CD4-positive, alpha-beta T cell (primary cell): ENCODE measurements at regions not wholly inside any gene's neighbourhood (a gene's known extent, or its start where the extent isn't known, plus 50 kb on each side); places are given as distances from the start of the nearest gene placed in this dataset.

Experiments used
- ATAC-seq: fragments of 200-7000 bp; cut with Tn5 transposase; one replicate; pipeline ENCODE4 v1.10.0; 2022; ENCODE audit warnings: mild to moderate bottlenecking; ENCODE audit not compliant: poor library complexity
- CTCF ChIA-PET: fragments of 350-600 bp; sonication (Branson Sonifier 250); formaldehyde crosslinking; loops from one replicate; lab custom pipeline; 2021; ENCODE audit warnings: antibody characterized with exemption, inconsistent platforms; lab: Charles Lee
- POLR2A ChIA-PET: fragments of 350-600 bp; sonication (Branson Sonifier 250); formaldehyde crosslinking; loops from one replicate; lab custom pipeline; 2021; ENCODE audit warnings: antibody characterized with exemption, inconsistent platforms; lab: Charles Lee
- DNase-seq, 14 experiments: peaks; one replicate each; pipeline ENCODE4 v3.0.0-alpha.2; 2013 to 2020; ENCODE audit warnings: mixed read lengths in 2 of 14
- H3K27ac ChIP-seq, 2 donors: one replicate each; pipeline versions ENCODE4 v1.5.1 to v1.7.0; 2013; ENCODE audit warnings: low read length in 2 of 2, low read depth in 1 of 2, mild to moderate bottlenecking in 1 of 2
- H3K27me3 ChIP-seq, 2 experiments: 1 replicate in 1 of 2; 2 replicates in 1 of 2; pipeline versions ENCODE4 v1.6.1 to v1.7.0; 2013; ENCODE audit warnings: low read length in 2 of 2, control low read depth in 1 of 2, mild to moderate bottlenecking in 1 of 2, moderate library complexity in 1 of 2; ENCODE audit not compliant: insufficient read depth in 2 of 2, control insufficient read depth in 1 of 2
- H3K36me3 ChIP-seq: one replicate; pipeline ENCODE4 v1.6.1; 2013; ENCODE audit warnings: low read length, control low read depth; ENCODE audit not compliant: insufficient read depth
- H3K4me1 ChIP-seq: one replicate; pipeline ENCODE4 v1.6.1; 2013; ENCODE audit warnings: low read length, control low read depth; ENCODE audit not compliant: insufficient read depth
- H3K4me3 ChIP-seq: one replicate; pipeline ENCODE4 v1.5.1; 2013; ENCODE audit warnings: mild to moderate bottlenecking, low read length, moderate library complexity
- H3K9me3 ChIP-seq, 2 experiments: 1 replicate in 1 of 2; 2 replicates in 1 of 2; pipeline versions ENCODE4 v1.6.1 to v1.7.0; 2013; ENCODE audit warnings: low read length in 2 of 2, mild to moderate bottlenecking in 2 of 2, control low read depth in 1 of 2, moderate library complexity in 1 of 2; ENCODE audit not compliant: control insufficient read depth in 1 of 2, insufficient read depth in 1 of 2
- H3K27ac Mint-ChIP-seq: one replicate; pipeline ENCODE4 v1.8.0; 2020; ENCODE audit warnings: mixed read lengths
- H3K27me3 Mint-ChIP-seq: one replicate; pipeline ENCODE4 v1.8.0; 2021; ENCODE audit warnings: mixed read lengths
- H3K36me3 Mint-ChIP-seq: one replicate; pipeline ENCODE4 v1.8.0; 2021; ENCODE audit warnings: low read depth, mixed read lengths
- H3K4me1 Mint-ChIP-seq: one replicate; pipeline ENCODE4 v1.8.0; 2021; ENCODE audit warnings: low read depth, mixed read lengths
- H3K4me3 Mint-ChIP-seq: one replicate; pipeline ENCODE4 v1.8.0; 2020; ENCODE audit warnings: mild to moderate bottlenecking, mixed read lengths
- H3K9me3 Mint-ChIP-seq: one replicate; pipeline ENCODE4 v1.8.0; 2020; ENCODE audit warnings: mixed read lengths
- intact Hi-C, 2 experiments: fragments of 100-400 bp; cut with DNase I in 1 of 2; cut with micrococcal nuclease in 1 of 2; formaldehyde crosslinking; loops; one replicate each; pipeline versions ENCODE4 v1.15.1 to v1.9.0; 2023 to 2025; cut with DNase I, micrococcal nuclease
- TF ChIP-seq, protein P1 (sequence below): fragments of 200-600 bp; IDR thresholded peaks from one replicate; pipeline ENCODE4 v1.8.0; 2022; ENCODE audit warnings: antibody characterized with exemption, mild to moderate bottlenecking

DNA sequence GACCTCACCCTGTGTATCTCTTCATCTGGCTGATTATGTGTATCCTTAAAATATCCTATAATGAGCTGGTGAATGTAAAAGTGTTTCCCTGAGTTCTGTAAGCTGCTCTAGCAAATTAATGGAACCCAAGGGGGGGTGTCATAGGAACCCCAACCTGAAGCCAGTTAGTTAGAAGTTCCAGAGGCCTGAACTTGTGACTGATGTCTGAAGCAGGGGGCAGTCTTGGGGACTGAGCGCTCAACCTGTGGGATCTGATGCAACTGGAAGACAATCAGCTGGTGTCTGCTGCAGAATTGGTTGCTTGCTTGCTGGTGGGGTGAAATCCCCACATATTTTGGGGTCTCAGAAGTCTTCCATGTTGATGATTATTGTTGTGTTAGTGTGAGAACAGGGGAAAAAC, 75.7 kb upstream of the NKD1 start:
- no peaks in the 10 kb centered on the region for H3K4me1 Mint-ChIP-seq

DNA sequence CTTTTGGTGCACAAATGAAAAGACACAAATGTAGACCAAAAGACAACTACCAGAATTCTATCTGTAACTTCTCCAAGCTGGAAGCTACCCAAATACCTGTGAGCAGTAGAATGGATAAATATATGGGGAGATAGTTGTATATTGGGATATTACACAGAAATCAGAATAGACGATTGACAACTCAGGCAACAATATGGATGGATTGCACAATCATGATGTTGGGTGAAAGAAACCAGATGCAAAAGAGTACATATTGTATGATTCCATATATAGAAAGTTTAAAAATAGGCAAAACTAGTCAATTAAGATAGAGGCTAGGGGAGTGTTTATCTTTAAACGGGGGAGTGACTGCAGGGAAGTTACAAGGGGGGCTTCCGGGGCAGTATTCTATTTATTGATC, 77.5 kb upstream of the NKD1 start:
- Mint-ChIP-seq H3K27ac (no peak overlapping the region), H3K4me3 (no peak overlapping the region), H3K4me1 (no peaks in the 10 kb centered on the region), H3K27me3 (peaks cover 19% of the 10 kb centered on the region), H3K9me3 (no peaks in the 10 kb centered on the region), H3K36me3 (no peaks in the 10 kb centered on the region)
- H3K9me3 ChIP-seq, result peaks cover 0 to 4% of the 10 kb centered on the region in 2 experiments
- H3K36me3 ChIP-seq, result no peaks in the 10 kb centered on the region
- peaks cover 8% of the 10 kb centered on the region for H3K4me1 ChIP-seq
- ATAC-seq (no peak), DNase-seq (no peak)
- ChIA-PET POLR2A (no interaction called here), CTCF (interaction anchor here (0.8 kb wide), 1 partner anchor 336 kb away, joined by 3 read pairs; no protein-coding TSS in a partner anchor)
- peaks cover 16 to 20% of the 10 kb centered on the region in 2 experiments for H3K27me3 ChIP-seq
- H3K27ac ChIP-seq, result no peak overlapping the region
- H3K4me3 ChIP-seq, result no peak overlapping the region
- intact Hi-C loops, result no loop called here
- TF ChIP-seq, protein P1, sequence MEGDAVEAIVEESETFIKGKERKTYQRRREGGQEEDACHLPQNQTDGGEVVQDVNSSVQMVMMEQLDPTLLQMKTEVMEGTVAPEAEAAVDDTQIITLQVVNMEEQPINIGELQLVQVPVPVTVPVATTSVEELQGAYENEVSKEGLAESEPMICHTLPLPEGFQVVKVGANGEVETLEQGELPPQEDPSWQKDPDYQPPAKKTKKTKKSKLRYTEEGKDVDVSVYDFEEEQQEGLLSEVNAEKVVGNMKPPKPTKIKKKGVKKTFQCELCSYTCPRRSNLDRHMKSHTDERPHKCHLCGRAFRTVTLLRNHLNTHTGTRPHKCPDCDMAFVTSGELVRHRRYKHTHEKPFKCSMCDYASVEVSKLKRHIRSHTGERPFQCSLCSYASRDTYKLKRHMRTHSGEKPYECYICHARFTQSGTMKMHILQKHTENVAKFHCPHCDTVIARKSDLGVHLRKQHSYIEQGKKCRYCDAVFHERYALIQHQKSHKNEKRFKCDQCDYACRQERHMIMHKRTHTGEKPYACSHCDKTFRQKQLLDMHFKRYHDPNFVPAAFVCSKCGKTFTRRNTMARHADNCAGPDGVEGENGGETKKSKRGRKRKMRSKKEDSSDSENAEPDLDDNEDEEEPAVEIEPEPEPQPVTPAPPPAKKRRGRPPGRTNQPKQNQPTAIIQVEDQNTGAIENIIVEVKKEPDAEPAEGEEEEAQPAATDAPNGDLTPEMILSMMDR, result no peak

More for the DNA sequence above, 75.7 kb upstream of the NKD1 start:
- DNase-seq (no peak), ATAC-seq (no peak)
- intact Hi-C loops, result no loop called here
- H3K36me3 Mint-ChIP-seq, result no peaks in the 10 kb centered on the region
- Histone ChIP-seq H3K9me3 (peaks cover 0 to 4% of the 10 kb centered on the region in 2 experiments), H3K4me1 (peaks cover 8% of the 10 kb centered on the region), H3K27me3 (peaks cover 12 to 13% of the 10 kb centered on the region in 2 experiments), H3K36me3 (no peaks in the 10 kb centered on the region), H3K4me3 (no peak overlapping the region), H3K27ac (no peak overlapping the region)
- H3K4me3 Mint-ChIP-seq, result no peak overlapping the region
- TF ChIP-seq, protein P1, result no peak
- no peak overlapping the region for H3K27ac Mint-ChIP-seq
- no peaks in the 10 kb centered on the region for H3K9me3 Mint-ChIP-seq
- ChIA-PET POLR2A (interaction anchor here (0.6 kb wide), 1 partner anchor 61 kb away, joined by 4 read pairs; no protein-coding TSS in a partner anchor), CTCF (no interaction called here)
- H3K27me3 Mint-ChIP-seq, result peaks cover 11% of the 10 kb centered on the region

DNA sequence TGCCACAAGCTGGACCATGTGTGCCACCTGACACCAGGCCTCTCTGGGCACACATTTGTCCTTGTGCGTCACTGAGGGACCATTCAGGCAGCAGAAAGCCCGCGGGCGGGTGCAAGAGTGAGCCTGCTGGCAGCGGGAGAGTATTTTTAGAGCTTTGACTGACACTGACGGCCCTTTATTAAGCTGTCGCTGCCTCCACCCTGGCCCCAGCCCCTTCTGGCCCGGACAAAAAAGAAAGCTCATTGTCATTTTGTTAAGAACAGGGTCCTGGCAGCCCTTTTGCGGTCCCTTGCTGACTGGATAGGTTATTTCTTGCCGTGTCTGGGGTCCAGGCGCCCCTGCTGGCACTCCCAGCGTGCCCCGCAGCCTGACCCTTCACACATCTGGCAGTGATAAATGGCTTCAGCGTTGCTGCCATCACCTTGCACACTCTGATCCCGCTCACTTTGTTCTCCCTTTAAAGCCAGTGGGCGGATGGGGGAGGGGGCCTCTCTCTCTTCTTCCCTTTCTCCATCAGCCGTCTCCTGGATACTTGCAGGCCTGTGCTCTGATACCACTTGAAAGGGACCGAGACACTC, 78.4 kb upstream of the NKD1 start:
- Mint-ChIP-seq H3K9me3 (no peaks in the 10 kb centered on the region), H3K4me3 (no peak overlapping the region), H3K27me3 (peaks cover 23% of the 10 kb centered on the region), H3K36me3 (no peaks in the 10 kb centered on the region), H3K4me1 (no peaks in the 10 kb centered on the region), H3K27ac (no peak overlapping the region)
- Histone ChIP-seq H3K4me1 (peaks cover 8% of the 10 kb centered on the region), H3K9me3 (peaks cover 0 to 4% of the 10 kb centered on the region in 2 experiments), H3K27ac (no peak overlapping the region), H3K27me3 (peaks cover 17 to 20% of the 10 kb centered on the region in 2 experiments), H3K4me3 (no peak overlapping the region), H3K36me3 (no peaks in the 10 kb centered on the region)
- intact Hi-C loops, result no loop called here
- DNase-seq, result no peak
- POLR2A ChIA-PET, result no interaction called here
- CTCF ChIA-PET, result no interaction called here
- TF ChIP-seq, protein P1, result no peak
- no peak for ATAC-seq
